GM12864 (cell line): ENCODE measurements at regions not wholly inside any gene's neighbourhood (a gene's known extent, or its start where the extent isn't known, plus 50 kb on each side); places are given as distances from the start of the nearest gene placed in this dataset.
"Not testable (repeated sequence)": the region's sequence is repeated elsewhere in the genome, so short reads cannot be mapped to it uniquely, and the experiment has no call there.

ENCODE experiments used
- DNase-seq: peaks from one replicate; pipeline ENCODE4 v3.0.0-alpha.2; 2011; ENCODE audit warnings: low read depth
- H3K4me3 ChIP-seq: 2 replicates; pipeline ENCODE4 v1.5.1; 2011; ENCODE audit warnings: mild to moderate bottlenecking, low read depth, low read length, control low read depth
- CTCF ChIP-seq: IDR thresholded peaks from 2 replicates; pipeline ENCODE4 v1.5.1; 2011; ENCODE audit warnings: low read depth, mild to moderate bottlenecking, moderate library complexity, low read length, control low read depth, inconsistent platforms; ENCODE audit errors: missing control alignments

GRCh38 chr4:67292636-67293035, 252.7 kb downstream of the CENPC start:
- no peak for DNase-seq
- no peak for TF ChIP-seq CTCF
- no peak overlapping the region for H3K4me3 ChIP-seq

GRCh38 chr4:67292045-67292444, 253.3 kb downstream of the CENPC start:
- no peak for DNase-seq
- no peak overlapping the region for H3K4me3 ChIP-seq
- no peak for TF ChIP-seq CTCF

- no peak overlapping the region for H3K4me3 ChIP-seq
- DNase-seq, result no peak
- no peak for TF ChIP-seq CTCF
These were observed 253.7 kb downstream of the CENPC start for GRCh38 chr4:67291644-67292043.

- no peak overlapping the region for H3K4me3 ChIP-seq
- peak; percentile 71 for TF ChIP-seq CTCF
- no peak for DNase-seq
These were observed 256.3 kb downstream of the CENPC start for GRCh38 chr4:67288964-67289363.

- no peak overlapping the region for H3K4me3 ChIP-seq
- no peak for TF ChIP-seq CTCF
- DNase-seq, result no peak
These were observed 258.6 kb downstream of the CENPC start for GRCh38 chr4:67286724-67287123.

GRCh38 chr4:67282749-67283148, 262.6 kb downstream of the CENPC start:
- DNase-seq, result no peak
- no peak for TF ChIP-seq CTCF
- H3K4me3 ChIP-seq, result no peak overlapping the region

GRCh38 chr4:67275179-67275750, 270.0 kb downstream of the CENPC start:
- TF ChIP-seq CTCF, result no peak
- DNase-seq, result no peak
- no peak overlapping the region for H3K4me3 ChIP-seq

- not testable (repeated sequence) for DNase-seq
These were observed 270.6 kb downstream of the CENPC start for GRCh38 chr4:67274671-67275070.

More at GRCh38 chr4:67274671-67275070, 270.6 kb downstream of the CENPC start:
- H3K4me3 ChIP-seq, result not testable (repeated sequence)
